ENCODE measurements at regions not wholly inside any gene's neighbourhood (a gene's known extent, or its start where the extent isn't known, plus 50 kb on each side); places are given as distances from the start of the nearest gene placed in this dataset.

- no peak for DNase-seq
Observed at GRCh38 chr3:104820959-104821358, 545.8 kb upstream of the ALCAM start.

DNA sequence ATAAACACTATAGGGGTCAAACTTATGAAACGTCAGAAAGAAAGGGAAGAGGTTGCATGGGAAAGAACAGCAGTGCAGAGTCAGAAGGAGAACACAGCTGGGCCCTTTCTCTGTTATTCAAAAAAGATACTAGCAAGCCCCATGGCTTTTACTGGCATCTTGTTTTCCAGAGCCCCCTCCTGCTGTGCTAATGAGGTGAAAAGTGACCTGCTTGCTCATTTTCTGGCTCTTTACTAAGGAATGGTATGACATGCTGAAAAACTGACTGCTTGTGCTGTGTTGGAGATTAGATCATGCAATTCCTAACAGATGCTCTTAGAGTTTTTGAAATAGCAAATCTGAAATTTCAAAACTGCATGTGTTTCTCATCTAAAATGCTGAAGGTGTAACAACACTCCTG, 541.6 kb upstream of the ALCAM start:
- no peak for DNase-seq

DNA sequence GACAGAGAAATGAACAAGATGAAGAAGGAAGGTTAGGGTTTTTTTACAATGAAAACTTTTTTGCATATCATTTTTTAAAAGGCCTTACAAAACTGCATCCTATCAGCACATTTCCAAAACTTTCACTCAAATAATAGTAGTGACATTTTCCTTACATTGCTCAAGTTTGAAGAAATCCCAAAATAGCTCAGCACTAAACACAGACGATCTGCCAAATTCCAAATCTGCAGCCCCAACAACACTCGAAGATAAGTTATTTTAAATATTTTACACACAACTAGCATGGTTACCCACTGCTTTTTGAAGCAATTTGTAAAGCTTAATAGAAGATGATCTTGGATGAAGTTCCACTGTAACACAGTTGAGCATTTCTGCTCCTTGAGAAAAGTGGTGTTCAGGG, 535.6 kb upstream of the ALCAM start:
- DNase-seq, result no peak

DNA sequence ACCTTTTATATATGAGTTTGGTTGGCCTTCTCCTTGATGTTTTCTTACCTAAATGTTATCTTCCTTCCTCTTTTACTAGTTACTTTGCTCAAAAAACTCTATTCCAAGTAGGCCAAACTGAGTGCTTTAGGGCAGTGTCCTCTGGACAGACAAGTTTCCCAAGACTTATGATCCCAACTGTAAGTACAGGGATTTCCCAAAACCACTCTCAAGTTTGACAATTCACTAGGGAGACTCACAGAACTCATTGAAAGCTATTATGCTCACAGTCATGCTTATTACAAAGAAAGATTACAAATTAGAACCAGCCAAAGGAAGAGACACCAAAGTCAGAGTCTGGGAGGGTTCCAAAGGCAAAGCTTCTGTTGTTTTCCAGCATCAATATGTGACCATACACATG, 534.2 kb upstream of the ALCAM start:
- DNase-seq, result no peak

GRCh38 chr3:104835376-104835775, 531.3 kb upstream of the ALCAM start:
- no peak for DNase-seq

DNA sequence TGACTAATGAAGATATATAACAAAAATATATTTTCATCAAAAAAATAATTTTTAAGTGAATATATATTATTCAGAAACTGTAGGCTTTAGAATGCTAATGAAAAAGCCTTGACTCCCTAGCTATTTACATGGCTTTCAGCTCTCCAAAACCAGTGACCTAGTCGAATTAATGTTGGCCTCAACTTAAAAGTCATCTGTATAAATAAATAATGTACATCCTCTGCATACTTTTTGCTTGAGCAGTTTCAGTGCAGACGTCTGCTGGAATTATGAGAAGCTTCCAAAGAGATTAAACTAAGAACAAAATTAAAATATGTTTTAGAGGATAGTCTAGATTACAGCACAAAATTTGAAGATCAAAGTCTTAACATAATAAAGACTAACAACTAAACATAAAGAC, 520.4 kb upstream of the ALCAM start:
- no peak for DNase-seq

DNA sequence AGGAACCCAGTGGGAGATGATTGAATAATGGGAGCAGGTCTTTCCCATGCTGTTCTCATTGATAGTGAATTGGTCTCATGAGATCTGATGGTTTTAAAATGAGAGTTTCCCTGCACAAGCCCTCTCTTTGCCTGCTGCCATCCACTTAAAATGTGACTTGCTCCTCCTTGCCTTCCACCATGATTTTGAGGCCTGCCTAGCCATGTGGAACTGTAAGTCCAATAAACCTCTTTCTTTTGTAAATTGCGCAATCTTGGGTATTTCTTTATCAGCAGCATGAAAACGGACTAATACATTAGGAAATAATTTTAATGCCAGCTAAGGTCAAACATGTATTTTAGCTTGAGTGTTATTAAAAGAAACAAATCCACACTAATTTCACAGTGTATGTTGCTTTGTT, 517.6 kb upstream of the ALCAM start:
- no peak for DNase-seq

- DNase-seq, result no peak
Observed at GRCh38 chr3:104854468-104854867, 512.2 kb upstream of the ALCAM start.

DNA sequence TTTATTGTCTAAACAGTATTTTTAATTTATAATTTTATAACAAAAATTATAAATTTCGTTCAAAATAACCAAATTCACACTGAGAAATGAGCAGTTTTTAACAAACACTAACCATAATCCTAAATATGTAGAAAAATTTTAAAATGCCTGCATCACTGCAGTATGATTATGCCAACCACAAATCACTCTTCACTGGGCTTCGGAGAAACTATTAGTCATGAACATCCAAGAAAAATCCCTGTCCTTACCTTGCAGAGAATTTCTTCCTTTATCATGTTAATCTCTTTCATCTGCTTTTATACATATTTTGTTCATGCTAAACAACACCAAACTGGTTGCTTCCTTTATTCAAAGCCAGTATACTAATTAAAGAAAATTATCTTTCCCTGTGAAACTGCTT, 511.0 kb upstream of the ALCAM start:
- DNase-seq, result no peak

GRCh38 chr3:104856741-104857140, 510.0 kb upstream of the ALCAM start:
- no peak for DNase-seq

GRCh38 chr3:104868291-104868690, 498.4 kb upstream of the ALCAM start:
- DNase-seq, result no peak

DNA sequence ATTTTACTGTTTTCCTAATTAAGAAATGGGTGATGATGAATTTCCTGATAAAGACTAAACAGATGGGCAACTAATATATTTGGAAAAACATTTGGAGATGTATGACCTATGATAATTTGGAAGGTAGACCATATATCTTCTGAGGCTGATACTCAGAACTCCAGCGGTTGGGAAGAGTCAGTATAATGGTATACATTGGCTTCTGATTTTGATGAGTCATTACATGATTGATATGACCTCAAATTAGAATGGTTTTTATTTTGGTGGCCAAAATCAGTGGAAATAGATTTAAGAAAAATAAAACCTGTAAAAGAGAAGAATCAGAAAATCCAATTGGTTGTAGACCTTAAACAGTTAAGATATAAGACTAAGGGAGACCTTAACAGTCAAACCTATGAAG, 496.4 kb upstream of the ALCAM start:
- DNase-seq, result no peak

GRCh38 chr3:104873331-104873730, 493.4 kb upstream of the ALCAM start:
- DNase-seq, result no peak

DNA sequence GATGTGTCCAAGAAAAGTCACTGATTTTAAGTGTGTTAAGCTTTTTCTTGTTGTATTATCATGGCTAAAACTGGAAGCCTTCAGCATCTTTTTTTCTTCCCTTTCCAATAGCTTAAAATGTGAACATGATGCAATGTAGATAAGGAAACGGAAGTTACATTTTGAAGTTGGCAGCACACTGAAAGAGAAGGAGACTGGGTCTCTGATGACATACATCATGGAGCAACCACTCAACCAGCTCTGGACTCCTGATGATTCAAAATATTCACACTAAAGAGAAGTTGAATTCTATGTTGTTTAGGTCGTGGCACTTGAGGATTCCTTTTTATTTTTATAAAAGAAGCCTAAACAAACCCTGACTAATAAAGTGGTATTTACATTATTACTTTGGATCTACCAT, 488.3 kb upstream of the ALCAM start:
- no peak for DNase-seq

DNA sequence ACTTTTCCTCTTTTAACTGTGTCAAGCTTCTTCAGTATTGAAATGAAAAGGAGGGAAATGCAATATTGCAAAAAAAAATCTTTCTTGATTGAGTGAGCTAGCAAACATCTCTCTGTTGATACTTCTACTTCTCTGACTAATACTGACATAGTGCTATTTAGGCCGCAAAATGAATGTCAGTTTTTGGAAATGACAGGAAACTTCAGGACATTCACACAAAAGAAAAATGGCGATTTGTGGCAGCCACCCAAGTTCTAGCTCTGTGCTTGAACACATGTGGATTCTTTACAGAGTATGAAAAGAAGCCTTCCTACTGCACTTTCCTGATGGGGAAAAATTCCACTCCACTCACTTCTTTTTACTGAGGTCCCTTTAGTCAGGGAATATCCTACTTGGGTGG, 486.8 kb upstream of the ALCAM start:
- no peak for DNase-seq

DNA sequence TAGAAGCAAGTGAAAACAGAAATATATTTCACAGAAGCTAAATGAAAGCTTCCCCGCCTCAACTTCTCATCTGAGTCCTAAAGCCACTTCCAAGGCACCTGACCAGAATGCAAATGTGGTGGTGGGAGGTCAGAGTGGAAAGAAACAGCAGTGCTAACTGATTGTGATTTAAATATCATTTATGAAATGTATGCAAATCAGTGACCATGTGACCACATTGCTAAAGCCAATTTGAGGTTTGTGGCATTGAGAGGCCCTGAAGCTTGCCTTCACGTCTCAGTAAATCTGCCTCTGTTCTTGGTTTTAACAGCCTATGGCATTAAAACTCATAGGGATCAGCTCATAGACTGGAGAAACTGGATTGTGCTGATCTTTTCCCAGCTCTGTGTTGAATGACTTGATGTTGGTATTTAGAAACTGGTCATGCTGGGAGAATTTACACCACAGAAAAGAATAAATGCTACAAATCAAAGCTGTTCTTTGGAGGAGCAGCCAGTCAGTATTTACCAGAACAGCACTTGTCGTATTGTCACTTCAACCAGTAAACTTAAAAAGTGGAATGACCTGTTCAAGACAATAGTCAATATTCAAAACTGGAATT, 481.4 kb upstream of the ALCAM start:
- DNase-seq, result no peak

- DNase-seq, result no peak
Observed at GRCh38 chr3:104886220-104886995, 480.3 kb upstream of the ALCAM start.

GRCh38 chr3:104887069-104887468, 479.6 kb upstream of the ALCAM start:
- no peak for DNase-seq

DNA sequence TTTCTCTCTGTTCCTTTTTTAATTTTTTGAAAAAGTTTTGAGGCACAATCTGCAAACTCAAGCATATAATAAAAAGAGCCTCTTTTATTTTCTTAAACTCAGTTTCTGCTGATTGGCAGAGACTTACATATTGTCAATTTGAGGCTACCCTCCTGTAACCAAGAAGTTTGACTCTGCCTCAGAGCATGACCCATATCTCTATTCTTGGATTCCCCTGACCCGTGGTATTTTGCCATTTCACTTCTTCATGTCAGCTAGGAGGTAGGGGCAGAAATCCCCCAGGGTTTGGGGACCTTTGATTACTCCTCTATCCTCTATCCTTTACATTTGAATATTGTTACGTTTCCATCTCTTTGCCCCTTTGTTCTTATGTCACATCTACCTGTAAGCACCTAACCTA, 479.1 kb upstream of the ALCAM start:
- DNase-seq, result no peak

GRCh38 chr3:104892044-104892443, 474.7 kb upstream of the ALCAM start:
- DNase-seq, result no peak

GRCh38 chr3:104896624-104897023, 470.1 kb upstream of the ALCAM start:
- DNase-seq, result no peak

GRCh38 chr3:104901396-104901795, 465.3 kb upstream of the ALCAM start:
- DNase-seq, result no peak

DNA sequence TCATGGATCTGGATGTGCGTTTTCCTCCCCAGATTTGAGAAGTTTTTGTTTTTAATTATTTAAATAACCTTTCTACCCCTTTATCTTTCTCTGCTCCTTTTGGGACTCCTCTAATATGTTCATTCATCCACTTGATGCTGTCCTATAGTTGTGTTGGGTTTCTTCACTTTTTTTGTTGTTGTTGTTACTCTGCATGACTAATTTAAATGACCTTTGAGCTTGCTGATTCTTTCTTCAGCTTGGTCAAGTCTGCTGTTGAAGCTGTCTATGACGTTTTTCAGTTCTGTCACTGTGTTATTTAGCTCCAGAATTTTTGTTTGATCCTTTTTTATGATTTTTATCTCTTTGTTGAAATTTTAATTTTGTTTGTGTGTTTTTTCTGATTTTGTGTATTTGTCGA, 463.6 kb upstream of the ALCAM start:
- no peak for DNase-seq

DNA sequence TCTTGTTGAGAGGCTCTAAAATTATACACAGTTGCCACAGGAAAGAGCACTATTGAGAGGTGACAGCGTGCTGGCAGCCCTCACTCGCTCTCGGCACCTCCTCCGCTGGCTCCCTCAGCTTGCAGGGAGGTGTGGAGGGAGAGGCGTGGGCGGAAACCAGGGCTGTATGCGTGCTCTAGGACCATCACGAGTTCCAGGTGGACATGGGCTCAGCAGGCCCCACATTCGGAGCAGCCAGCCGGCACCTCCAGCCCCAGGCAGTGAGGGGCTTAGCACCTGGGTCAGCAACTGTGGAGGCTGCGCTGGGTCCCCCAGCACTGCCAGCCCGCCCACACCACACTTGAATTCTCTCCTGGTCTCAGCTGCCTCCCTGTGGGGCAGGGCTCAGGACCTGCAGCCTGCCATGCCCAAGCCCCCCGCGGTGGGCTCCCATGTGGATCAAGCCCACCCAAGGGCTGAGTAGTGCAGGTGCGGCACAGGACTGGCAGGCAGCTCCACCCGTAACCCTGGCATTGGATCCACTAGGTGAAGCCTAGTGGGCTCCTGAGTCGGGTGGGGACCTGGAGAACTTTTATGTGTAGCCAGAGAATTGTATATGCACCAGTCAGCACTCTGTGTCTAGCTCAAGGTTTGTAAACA, 460.6 kb upstream of the ALCAM start:
- DNase-seq, result no peak

- no peak for DNase-seq
Observed at GRCh38 chr3:104907507-104907906, 459.2 kb upstream of the ALCAM start.
